Testis (tissue), 2 donors: ENCODE measurements at regions not wholly inside any gene's neighbourhood (a gene's known extent, or its start where the extent isn't known, plus 50 kb on each side); places are given as distances from the start of the nearest gene placed in this dataset.

Source experiments
- POLR2A ChIP-seq: fragments of 450-650 bp; IDR thresholded peaks from one replicate; pipeline ENCODE4 v1.6.1; 2017; ENCODE audit warnings: antibody characterized with exemption, mild to moderate bottlenecking, moderate library complexity
- TF ChIP-seq, protein P1 (sequence below), 3 experiments: fragments of 450-650 bp in 2 of 3; fragments of 200-600 bp in 1 of 3; sonication (generic) in 1 of 3; IDR thresholded peaks; one replicate each; pipeline ENCODE4 v1.5.1; 2016 to 2019; ENCODE audit warnings: antibody characterized with exemption in 3 of 3, mild to moderate bottlenecking in 2 of 3, moderate library complexity in 1 of 3

DNA sequence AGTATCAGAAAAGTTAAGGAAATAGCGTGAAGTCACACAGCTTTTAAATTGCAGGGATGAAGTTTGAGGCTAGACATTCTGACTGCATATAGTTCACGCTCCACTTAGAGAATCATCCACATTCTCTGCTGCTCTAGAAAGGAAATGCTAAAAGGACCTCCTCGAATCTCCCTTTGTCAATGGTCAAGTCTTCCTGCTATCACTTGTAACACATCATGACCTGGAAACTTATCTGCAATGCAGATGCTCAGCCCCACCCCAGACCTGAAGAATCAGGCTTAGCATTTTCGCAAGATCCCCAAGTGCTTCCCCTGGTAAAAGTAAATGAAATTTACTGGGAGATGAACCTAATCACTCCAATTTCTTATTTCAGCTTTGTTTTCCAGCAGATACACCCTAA lies 372.1 kb downstream of the LIG4 start:
- TF ChIP-seq, protein P1, sequence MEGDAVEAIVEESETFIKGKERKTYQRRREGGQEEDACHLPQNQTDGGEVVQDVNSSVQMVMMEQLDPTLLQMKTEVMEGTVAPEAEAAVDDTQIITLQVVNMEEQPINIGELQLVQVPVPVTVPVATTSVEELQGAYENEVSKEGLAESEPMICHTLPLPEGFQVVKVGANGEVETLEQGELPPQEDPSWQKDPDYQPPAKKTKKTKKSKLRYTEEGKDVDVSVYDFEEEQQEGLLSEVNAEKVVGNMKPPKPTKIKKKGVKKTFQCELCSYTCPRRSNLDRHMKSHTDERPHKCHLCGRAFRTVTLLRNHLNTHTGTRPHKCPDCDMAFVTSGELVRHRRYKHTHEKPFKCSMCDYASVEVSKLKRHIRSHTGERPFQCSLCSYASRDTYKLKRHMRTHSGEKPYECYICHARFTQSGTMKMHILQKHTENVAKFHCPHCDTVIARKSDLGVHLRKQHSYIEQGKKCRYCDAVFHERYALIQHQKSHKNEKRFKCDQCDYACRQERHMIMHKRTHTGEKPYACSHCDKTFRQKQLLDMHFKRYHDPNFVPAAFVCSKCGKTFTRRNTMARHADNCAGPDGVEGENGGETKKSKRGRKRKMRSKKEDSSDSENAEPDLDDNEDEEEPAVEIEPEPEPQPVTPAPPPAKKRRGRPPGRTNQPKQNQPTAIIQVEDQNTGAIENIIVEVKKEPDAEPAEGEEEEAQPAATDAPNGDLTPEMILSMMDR (IDR thresholded peaks at IDR 0.05), result no peak
- TF ChIP-seq POLR2A, result no peak
